SK-N-SH treated with all-trans-retinoic acid at 6 μM for 48 hours (cell line): ENCODE measurements at regions not wholly inside any gene's neighbourhood (a gene's known extent, or its start where the extent isn't known, plus 50 kb on each side); places are given as distances from the start of the nearest gene placed in this dataset.

Source experiments
- ATAC-seq: fragments of 200-7000 bp; cut with Tn5 transposase; 3 replicates; pipeline ENCODE4 v1.9.1; 2020; ENCODE audit warnings: mild to moderate bottlenecking, moderate library complexity
- ARNTL ChIP-seq: fragments of 450-650 bp; formaldehyde crosslinking; IDR thresholded peaks from 2 replicates; pipeline ENCODE4 v1.5.0; 2020; ENCODE audit warnings: low read depth, mild to moderate bottlenecking, moderate library complexity, borderline replicate concordance
- BACH2 ChIP-seq: fragments of 250-450 bp; sonication (Bioruptor Pico); IDR thresholded peaks from 2 replicates; pipeline ENCODE4 v1.9.0; 2021; ENCODE audit warnings: mild to moderate bottlenecking, borderline replicate concordance
- CREB5 ChIP-seq: fragments of 250-450 bp; sonication (Bioruptor Pico); IDR thresholded peaks from 2 replicates; pipeline ENCODE4 v1.5.1; 2020; ENCODE audit warnings: low read depth, mild to moderate bottlenecking, moderate library complexity
- CSDC2 ChIP-seq: fragments of 250-450 bp; sonication (Bioruptor Pico); IDR thresholded peaks from 2 replicates; pipeline ENCODE4 v1.5.0; 2020; ENCODE audit warnings: mild to moderate bottlenecking, moderate library complexity
- ESRRG ChIP-seq: fragments of 250-450 bp; sonication (Bioruptor Pico); IDR thresholded peaks from 2 replicates; pipeline ENCODE4 v1.6.1; 2021; ENCODE audit warnings: mild to moderate bottlenecking
- GLIS3 ChIP-seq: fragments of 250-450 bp; sonication (Bioruptor Pico); IDR thresholded peaks from 2 replicates; pipeline ENCODE4 v1.5.0; 2020; ENCODE audit warnings: mild to moderate bottlenecking, moderate library complexity
- ISL1 ChIP-seq: fragments of 250-450 bp; sonication (Bioruptor Pico); IDR thresholded peaks from 2 replicates; pipeline ENCODE4 v2.1.2; 2022; ENCODE audit warnings: mild to moderate bottlenecking, moderate library complexity
- OSR1 ChIP-seq: fragments of 250-450 bp; sonication (Bioruptor Pico); IDR thresholded peaks from 2 replicates; pipeline ENCODE4 v1.8.0; 2022; ENCODE audit warnings: moderate library complexity, mild to moderate bottlenecking, inconsistent platforms
- PATZ1 ChIP-seq: fragments of 250-450 bp; sonication (Bioruptor Pico); IDR thresholded peaks from 2 replicates; pipeline ENCODE4 v1.8.0; 2020; ENCODE audit warnings: mild to moderate bottlenecking, moderate library complexity, borderline replicate concordance
- POU6F1 ChIP-seq: fragments of 250-450 bp; sonication (Bioruptor Pico); IDR thresholded peaks from 2 replicates; pipeline ENCODE4 v1.8.0; 2021; ENCODE audit warnings: low read depth, mild to moderate bottlenecking, moderate library complexity, borderline replicate concordance
- PPARA ChIP-seq: fragments of 250-450 bp; sonication (Bioruptor Pico); IDR thresholded peaks from 2 replicates; pipeline ENCODE4 v1.5.0; 2020; ENCODE audit warnings: mild to moderate bottlenecking, borderline replicate concordance
- RARB ChIP-seq: fragments of 250-450 bp; sonication (Bioruptor Pico); IDR thresholded peaks from 2 replicates; pipeline ENCODE4 v1.8.0; 2021; ENCODE audit warnings: mild to moderate bottlenecking, moderate library complexity
- SNAI2 ChIP-seq: fragments of 250-450 bp; sonication (Bioruptor Pico); IDR thresholded peaks from 2 replicates; pipeline ENCODE4 v1.5.0; 2020; ENCODE audit warnings: mild to moderate bottlenecking, moderate library complexity
- TCF4 ChIP-seq: fragments of 250-450 bp; sonication (Bioruptor Pico); IDR thresholded peaks from 2 replicates; pipeline ENCODE4 v1.8.0; 2021; ENCODE audit warnings: mild to moderate bottlenecking, moderate library complexity, borderline replicate concordance
- TOX ChIP-seq: fragments of 250-450 bp; sonication (Bioruptor Pico); IDR thresholded peaks from 2 replicates; pipeline ENCODE4 v1.8.0; 2021; ENCODE audit warnings: mild to moderate bottlenecking, moderate library complexity, borderline replicate concordance
- TSHZ2 ChIP-seq: fragments of 250-450 bp; sonication (Bioruptor Pico); IDR thresholded peaks from 2 replicates; pipeline ENCODE4 v1.5.0; 2020; ENCODE audit warnings: mild to moderate bottlenecking, moderate library complexity
- ZC3H10 ChIP-seq: fragments of 250-450 bp; sonication (Bioruptor Pico); IDR thresholded peaks from 2 replicates; pipeline ENCODE4 v1.5.1; 2021; ENCODE audit warnings: mild to moderate bottlenecking, moderate library complexity
- ZFP3 ChIP-seq: fragments of 250-450 bp; sonication (Bioruptor Pico); IDR thresholded peaks from 2 replicates; pipeline ENCODE4 v1.5.0; 2020; ENCODE audit warnings: mild to moderate bottlenecking, moderate library complexity
- ZFP30 ChIP-seq: fragments of 450-650 bp; formaldehyde crosslinking; IDR thresholded peaks from 2 replicates; pipeline ENCODE4 v1.5.0; 2022; ENCODE audit warnings: mild to moderate bottlenecking, moderate library complexity
- ZNF565 ChIP-seq: fragments of 450-650 bp; formaldehyde crosslinking; conservative IDR thresholded peaks from 2 replicates; pipeline ENCODE4 v1.5.0; 2020; ENCODE audit warnings: low read depth, mild to moderate bottlenecking, moderate library complexity
- ZNF70 ChIP-seq: fragments of 450-650 bp; formaldehyde crosslinking; IDR thresholded peaks from 2 replicates; pipeline ENCODE4 v1.5.0; 2020; ENCODE audit warnings: mild to moderate bottlenecking, moderate library complexity
- ZNF8 ChIP-seq: fragments of 450-650 bp; formaldehyde crosslinking; IDR thresholded peaks from 2 replicates; pipeline ENCODE4 v1.5.0; 2020; ENCODE audit warnings: mild to moderate bottlenecking, moderate library complexity

- no peak for TF ChIP-seq CREB5
- no peak for TF ChIP-seq PATZ1 (CRISPR knock-in tag)
- TF ChIP-seq TOX (CRISPR knock-in tag) = no peak
Measured at GRCh38 chr6:120569714-120570113, 764.6 kb downstream of the TBC1D32 start (continued).

GRCh38 chr6:120564779-120565178 lies 769.5 kb downstream of the TBC1D32 start:
- no peak for ATAC-seq
- TF ChIP-seq ZFP30 = no peak
- TF ChIP-seq ISL1 = no peak
- TF ChIP-seq ESRRG (CRISPR knock-in tag) = no peak
- TF ChIP-seq BACH2 = no peak
- TF ChIP-seq PPARA (CRISPR knock-in tag) = no peak
- TF ChIP-seq CREB5 = no peak
- TF ChIP-seq SNAI2 (CRISPR knock-in tag) = no peak
- TF ChIP-seq TCF4 (CRISPR knock-in tag) = no peak

GRCh38 chr6:120558294-120558693 lies 776.0 kb downstream of the TBC1D32 start:
- TF ChIP-seq ISL1 (no peak), ZNF565 (CRISPR knock-in tag) (no peak), TSHZ2 (CRISPR knock-in tag) (no peak), ARNTL (no peak), SNAI2 (CRISPR knock-in tag) (no peak), CREB5 (no peak), GLIS3 (CRISPR knock-in tag) (no peak), CSDC2 (CRISPR knock-in tag) (no peak)
- TF ChIP-seq, all 23 proteins: peak for 0
- no peak for ATAC-seq

- no peak for TF ChIP-seq ZNF70 (CRISPR knock-in tag)
- TF ChIP-seq RARB (CRISPR knock-in tag) = no peak
- no peak for TF ChIP-seq ZC3H10 (CRISPR knock-in tag)
- no peak for TF ChIP-seq OSR1
- no peak for TF ChIP-seq ARNTL
- TF ChIP-seq ZNF8 (CRISPR knock-in tag) = no peak
- TF ChIP-seq ZFP3 = no peak
- TF ChIP-seq CSDC2 (CRISPR knock-in tag) = no peak
- no peak for TF ChIP-seq ZNF565 (CRISPR knock-in tag)
- TF ChIP-seq GLIS3 (CRISPR knock-in tag) = no peak
- no peak for TF ChIP-seq BACH2
- no peak for TF ChIP-seq ZFP30
- TF ChIP-seq ISL1 = no peak
- TF ChIP-seq PATZ1 (CRISPR knock-in tag) = no peak
- no peak for TF ChIP-seq CREB5
- no peak for TF ChIP-seq TOX (CRISPR knock-in tag)
- no peak for TF ChIP-seq TCF4 (CRISPR knock-in tag)
- TF ChIP-seq POU6F1 = no peak
- ATAC-seq = no peak
Measured at GRCh38 chr6:120557554-120557953, 776.7 kb downstream of the TBC1D32 start.
